H1 (cell line): ENCODE measurements at regions not wholly inside any gene's neighbourhood (a gene's known extent, or its start where the extent isn't known, plus 50 kb on each side); places are given as distances from the start of the nearest gene placed in this dataset.
A peak's percentile ranks its signal among the peaks of the same experiment; 100 is the strongest.

ENCODE experiments used
- CTCF ChIA-PET: fragments of 300-600 bp; sonication (Branson Sonifier 250); formaldehyde crosslinking; loops from one replicate; lab custom pipeline; 2021; ENCODE audit not compliant: partially characterized antibody; lab: Charles Lee
- POLR2A ChIA-PET: fragments of 300-600 bp; sonication (Branson Sonifier 250); formaldehyde crosslinking; loops from one replicate; lab custom pipeline; 2021; ENCODE audit warnings: inconsistent platforms; ENCODE audit not compliant: partially characterized antibody; lab: Charles Lee
- DNase-seq, 2 experiments: peaks; one replicate each; pipeline versions ENCODE4 v3.0.0 to v3.0.0-alpha.2; 2010 to 2022; ENCODE audit warnings: low spot score in 2 of 2, low read depth in 1 of 2, mixed read lengths in 1 of 2
- FAIRE-seq: peaks from 2 replicates; lab custom pipeline; 2011; peaks lifted over from hg19 to GRCh38; lab: Jason Lieb, UNC
- H2AFZ ChIP-seq: 2 replicates; pipeline ENCODE4 v1.8.1; 2012; ENCODE audit warnings: low read length, inconsistent platforms
- H2AK5ac ChIP-seq: 2 replicates; pipeline ENCODE4 v1.6.1; 2013; ENCODE audit warnings: low read depth, low read length
- H2BK120ac ChIP-seq: replicated peaks from 2 replicates; pipeline ENCODE3; 2013; ENCODE audit warnings: low read depth, low read length, inconsistent platforms
- H2BK12ac ChIP-seq: 2 replicates; pipeline ENCODE4 v1.6.1; 2013; ENCODE audit warnings: low read depth, low read length
- H2BK15ac ChIP-seq: 2 replicates; pipeline ENCODE4 v1.6.1; 2013; ENCODE audit warnings: low read length
- H2BK20ac ChIP-seq: 2 replicates; pipeline ENCODE4 v1.6.1; 2013; ENCODE audit warnings: low read length
- H2BK5ac ChIP-seq: 2 replicates; pipeline ENCODE4 v1.6.1; 2013; ENCODE audit warnings: low read depth, low read length
- H3K14ac ChIP-seq: 2 replicates; pipeline ENCODE4 v1.6.1; 2013; ENCODE audit warnings: inconsistent platforms; ENCODE audit not compliant: insufficient read length
- H3K18ac ChIP-seq: 2 replicates; pipeline ENCODE4 v1.6.1; 2013; ENCODE audit warnings: low read length; ENCODE audit errors: extremely low read depth
- H3K23ac ChIP-seq: 2 replicates; pipeline ENCODE4 v1.6.1; 2013; ENCODE audit warnings: inconsistent platforms; ENCODE audit not compliant: insufficient read length
- H3K23me2 ChIP-seq: 2 replicates; pipeline ENCODE4 v1.6.1; 2013; ENCODE audit warnings: low read depth, low read length
- H3K27ac ChIP-seq: 2 replicates; pipeline ENCODE4 v1.6.1; 2011; ENCODE audit warnings: low read depth, low read length, inconsistent platforms
- H3K27me3 ChIP-seq, 4 experiments: replicated peaks in 1 of 4; 1 replicate in 1 of 4; 2 replicates in 3 of 4; pipeline versions ENCODE4 v1.6.1 to v1.8.1; 2011 to 2013; ENCODE audit warnings: low read length in 3 of 4, mild to moderate bottlenecking in 3 of 4, inconsistent platforms in 2 of 4, mixed read lengths in 2 of 4, moderate library complexity in 1 of 4; ENCODE audit not compliant: control insufficient read depth in 3 of 4, insufficient read depth in 3 of 4; ENCODE audit errors: extremely low read depth in 1 of 4
- H3K36me3 ChIP-seq, 4 experiments: 2 replicates each; pipeline versions ENCODE4 v1.6.1 to v1.8.1; 2011 to 2013; ENCODE audit warnings: mild to moderate bottlenecking in 4 of 4, low read length in 3 of 4, moderate library complexity in 2 of 4, control low read depth in 1 of 4, inconsistent platforms in 1 of 4; ENCODE audit not compliant: insufficient read depth in 4 of 4, control insufficient read depth in 2 of 4
- H3K4ac ChIP-seq: replicated peaks from 2 replicates; pipeline ENCODE3; 2013; ENCODE audit warnings: low read length, low read depth, mixed read lengths, inconsistent platforms; ENCODE audit not compliant: insufficient read length
- H3K4me1 ChIP-seq, 4 experiments: replicated peaks in 1 of 4; 1 replicate in 1 of 4; 2 replicates in 3 of 4; pipeline versions ENCODE4 v1.6.1 to v1.8.1; 2011 to 2013; ENCODE audit warnings: low read length in 3 of 4, inconsistent platforms in 2 of 4, mixed read lengths in 1 of 4; ENCODE audit not compliant: insufficient read depth in 4 of 4, control insufficient read depth in 3 of 4
- H3K4me2 ChIP-seq, 2 experiments: 2 replicates each; pipeline versions ENCODE4 v1.6.1 to v1.8.1; 2011 to 2013; ENCODE audit warnings: low read depth in 2 of 2, low read length in 2 of 2, control low read depth in 1 of 2, inconsistent platforms in 1 of 2, mild to moderate bottlenecking in 1 of 2; ENCODE audit not compliant: insufficient read depth in 1 of 2
- H3K4me3 ChIP-seq, 4 experiments: fragments of 200-600, 300-600 bp in 1 of 4; sonication (generic), shearing (Covaris generic), sonication (Bioruptor Twin) in 1 of 4; 2 replicates each; pipeline versions ENCODE4 v1.5.1 to v1.8.1; 2011 to 2016; ENCODE audit warnings: low read length in 4 of 4, low read depth in 3 of 4, control low read depth in 2 of 4, inconsistent platforms in 2 of 4, mild to moderate bottlenecking in 2 of 4, mixed read lengths in 1 of 4, moderate library complexity in 1 of 4; ENCODE audit not compliant: insufficient read depth in 2 of 4; ENCODE audit errors: extremely low read depth in 1 of 4
- H3K56ac ChIP-seq: replicated peaks from 2 replicates; pipeline ENCODE3; 2013; ENCODE audit warnings: low read depth, mild to moderate bottlenecking, mixed read lengths, low read length, inconsistent platforms; ENCODE audit not compliant: insufficient read length
- H3K79me1 ChIP-seq: 2 replicates; pipeline ENCODE4 v1.6.1; 2013; ENCODE audit warnings: low read depth, low read length, control low read depth
- H3K79me2 ChIP-seq, 2 experiments: 2 replicates each; pipeline versions ENCODE4 v1.6.1 to v1.8.1; 2012 to 2013; ENCODE audit warnings: low read length in 2 of 2, mild to moderate bottlenecking in 2 of 2, inconsistent platforms in 1 of 2; ENCODE audit not compliant: insufficient read depth in 2 of 2, control insufficient read depth in 1 of 2
- H3K9ac ChIP-seq, 4 experiments: replicated peaks in 1 of 4; 1 replicate in 1 of 4; 2 replicates in 3 of 4; pipeline versions ENCODE4 v1.6.1 to v1.8.1; 2011 to 2013; ENCODE audit warnings: low read depth in 3 of 4, low read length in 3 of 4, control low read depth in 2 of 4, mild to moderate bottlenecking in 2 of 4, moderate library complexity in 2 of 4, inconsistent platforms in 1 of 4; ENCODE audit errors: extremely low read depth in 1 of 4
- H3K9me3 ChIP-seq, 2 experiments: 2 replicates each; pipeline versions ENCODE4 v1.6.1 to v1.8.1; 2012 to 2013; ENCODE audit warnings: mild to moderate bottlenecking in 2 of 2, moderate library complexity in 2 of 2, control low read depth in 1 of 2, inconsistent platforms in 1 of 2, low read depth in 1 of 2, low read length in 1 of 2, mixed read lengths in 1 of 2; ENCODE audit not compliant: insufficient read depth in 2 of 2
- H4K20me1 ChIP-seq, 2 experiments: replicated peaks in 1 of 2; 2 replicates each; pipeline versions ENCODE3 to v1.8.1; 2011 to 2013; ENCODE audit warnings: inconsistent platforms in 2 of 2, low read length in 2 of 2, mild to moderate bottlenecking in 1 of 2; ENCODE audit not compliant: insufficient read depth in 2 of 2, control insufficient read depth in 1 of 2
- H4K5ac ChIP-seq: 2 replicates; pipeline ENCODE4 v1.6.1; 2013; ENCODE audit warnings: low read length, low read depth, mixed read lengths, inconsistent platforms; ENCODE audit not compliant: insufficient read length
- H4K8ac ChIP-seq: 2 replicates; pipeline ENCODE4 v1.8.0; 2013; ENCODE audit warnings: mild to moderate bottlenecking, moderate library complexity, low read length, inconsistent platforms; ENCODE audit not compliant: insufficient read depth; ENCODE audit errors: extremely low read depth
- H4K91ac ChIP-seq: replicated peaks from 2 replicates; pipeline ENCODE3; 2013; ENCODE audit warnings: low read length, mixed read lengths, inconsistent platforms; ENCODE audit not compliant: insufficient read length
- EGR1 ChIP-seq: IDR thresholded peaks from 2 replicates; pipeline ENCODE4 v1.6.1; 2011; ENCODE audit warnings: low read depth, low read length, borderline replicate concordance
- PHF8 ChIP-seq: fragments of 200-600 bp; sonication (generic); conservative IDR thresholded peaks from 2 replicates; pipeline ENCODE4 v1.7.1; 2012; ENCODE audit warnings: low read depth, mild to moderate bottlenecking, inconsistent platforms, low read length, moderate library complexity
- RNF2 ChIP-seq: fragments of 200-900, 300-1000 bp; sonication (generic); IDR thresholded peaks from 2 replicates; pipeline ENCODE4 v1.7.1; 2016; ENCODE audit warnings: borderline replicate concordance, low read depth, mild to moderate bottlenecking, antibody characterized with exemption, low read length; ENCODE audit not compliant: poor library complexity, severe bottlenecking; ENCODE audit errors: missing control alignments
- RXRA ChIP-seq: IDR thresholded peaks from 2 replicates; pipeline ENCODE4 v1.6.1; 2011; ENCODE audit warnings: low read depth, mild to moderate bottlenecking, low read length, moderate library complexity; ENCODE audit not compliant: insufficient read depth
- ZNF274 ChIP-seq: IDR thresholded peaks from 2 replicates; pipeline ENCODE4 v1.7.0; 2012; ENCODE audit warnings: low read length, borderline replicate concordance; ENCODE audit errors: extremely low read depth
- WGBS, 2 experiments: shearing (Covaris generic) in 1 of 2; methylation state at CpG; one replicate each; pipeline versions ENCODE4 v1.1.6 to v1.1.7; 2013 to 2015; ENCODE audit warnings: low lambda C conversion rate in 2 of 2, mixed read lengths in 2 of 2, inconsistent platforms in 1 of 2, low coverage in 1 of 2, missing lambda C conversion rate in 1 of 2; ENCODE audit not compliant: insufficient replicate concordance in 2 of 2, insufficient coverage in 1 of 2, insufficient read length in 1 of 2; ENCODE audit errors: extremely low coverage in 1 of 2, missing lambda C conversion rate in 1 of 2; 5-methylcytosine and 5-hydroxymethylcytosine counted together

DNA sequence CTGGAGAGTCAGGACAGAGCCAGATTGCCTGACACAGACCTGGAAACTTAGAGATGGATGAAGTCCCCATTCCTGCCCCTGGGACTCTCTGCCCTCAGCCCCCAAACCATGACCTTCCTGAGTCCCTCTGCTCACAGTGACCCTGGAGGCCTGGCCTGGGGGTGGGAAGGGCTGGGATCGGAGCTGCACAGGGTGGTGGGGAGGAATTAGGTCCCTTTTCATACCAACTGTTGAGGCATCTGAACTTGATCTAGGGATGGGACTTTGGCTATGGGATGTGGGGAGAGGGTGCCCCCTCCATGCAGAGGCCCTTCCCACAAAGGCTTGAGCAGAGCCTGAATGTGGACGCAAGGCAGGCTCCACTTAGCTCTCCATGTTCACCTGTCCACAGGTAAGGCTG lies 144.1 kb downstream of the MRPL14 start:
- Histone ChIP-seq H3K14ac (no peak overlapping the region), H3K23me2 (no peaks in the 10 kb centered on the region), H3K4me2 (no peak overlapping the region), H2BK5ac (no peak overlapping the region), H2BK15ac (peak overlapping the region; percentile 81; the same call in 1 of the 2 replicates), H2BK120ac (no peak overlapping the region), H3K27me3 (no peaks in the 10 kb centered on the region), H3K4ac (no peak overlapping the region), H3K4me1 (no peaks in the 10 kb centered on the region), H3K79me1 (no peaks in the 10 kb centered on the region), H4K8ac (no peak overlapping the region), H2BK20ac (0 out of 2 replicates have a peak overlapping the region, but pooled peaks have one; percentile 48), H2BK12ac (no peak overlapping the region), H3K23ac (no peak overlapping the region), H3K36me3 (no peaks in the 10 kb centered on the region), H3K27ac (no peak overlapping the region), H3K56ac (no peak overlapping the region), H3K9me3 (no peaks in the 10 kb centered on the region), H4K5ac (no peak overlapping the region), H3K79me2 (no peaks in the 10 kb centered on the region), H2AK5ac (no peak overlapping the region), H3K9ac (no peak overlapping the region), H4K20me1 (no peaks in the 10 kb centered on the region), H2AFZ (no peak overlapping the region), H3K18ac (no peak overlapping the region), H3K4me3 (no peak overlapping the region), H4K91ac (no peak overlapping the region)
- FAIRE-seq (no peak), DNase-seq (no peak)
- ChIA-PET CTCF (interaction anchor here (0.7 to 7.1 kb wide), 7 partner anchors 9 to 211 kb away, joined by 3 to 35 read pairs (median 3); no protein-coding TSS in a partner anchor), POLR2A (no interaction called here)
- WGBS, 2 experiments: 69% methylated on average over 2 of the region's 2 CpGs; no CpG with 5 or more reads in 1 of the 2 experiments
- TF ChIP-seq RXRA: no peak
- no peak for TF ChIP-seq EGR1
- TF ChIP-seq RNF2: no peak
- no peak for TF ChIP-seq ZNF274
- no peak for TF ChIP-seq PHF8
